Left ventricle myocardium superior (tissue), 1 donor: ENCODE measurements at regions not wholly inside any gene's neighbourhood (a gene's known extent, or its start where the extent isn't known, plus 50 kb on each side); places are given as distances from the start of the nearest gene placed in this dataset.
A peak's percentile ranks its signal among the peaks of the same experiment; 100 is the strongest.
"Not testable (repeated sequence)": the region's sequence is repeated elsewhere in the genome, so short reads cannot be mapped to it uniquely, and the experiment has no call there.

ENCODE experiments used
- ATAC-seq: fragments of 200-7000 bp; cut with Tn5 transposase; one replicate; pipeline ENCODE4 v1.9.1; 2020; ENCODE audit warnings: mild to moderate bottlenecking, moderate library complexity
- DNase-seq: peaks from one replicate; pipeline ENCODE4 v3.0.0-alpha.2; 2020
- intact Hi-C: fragments of 100-400 bp; cut with micrococcal nuclease; formaldehyde crosslinking; loops from one replicate; pipeline ENCODE4 v1.11.0; 2022
- donor health status: DM: no; HTN: yes; CAD: no; lungs with severe emphysema.

DNA sequence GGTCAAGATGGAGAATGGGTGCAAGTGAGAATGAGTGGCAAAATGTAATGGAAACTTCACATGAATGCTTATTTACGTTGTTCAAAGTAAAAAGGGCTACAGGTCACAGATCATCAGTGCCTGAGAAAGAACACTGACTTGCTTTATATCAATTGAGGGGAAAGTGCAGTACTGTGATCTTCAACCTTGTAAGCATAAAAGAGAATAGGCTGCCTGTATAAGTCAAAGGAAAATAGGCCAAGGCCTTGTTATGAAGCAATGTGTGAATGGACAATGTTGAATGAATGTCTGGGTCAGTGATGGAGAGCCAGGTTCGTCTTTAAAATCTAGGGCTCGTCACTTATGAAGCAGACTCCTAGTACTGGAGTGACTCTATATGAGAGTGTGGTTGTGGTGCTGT, 158.6 kb upstream of the NT5E start:
- DNase-seq (no peak), ATAC-seq (no peak)
- intact Hi-C loops = no loop called here

DNA sequence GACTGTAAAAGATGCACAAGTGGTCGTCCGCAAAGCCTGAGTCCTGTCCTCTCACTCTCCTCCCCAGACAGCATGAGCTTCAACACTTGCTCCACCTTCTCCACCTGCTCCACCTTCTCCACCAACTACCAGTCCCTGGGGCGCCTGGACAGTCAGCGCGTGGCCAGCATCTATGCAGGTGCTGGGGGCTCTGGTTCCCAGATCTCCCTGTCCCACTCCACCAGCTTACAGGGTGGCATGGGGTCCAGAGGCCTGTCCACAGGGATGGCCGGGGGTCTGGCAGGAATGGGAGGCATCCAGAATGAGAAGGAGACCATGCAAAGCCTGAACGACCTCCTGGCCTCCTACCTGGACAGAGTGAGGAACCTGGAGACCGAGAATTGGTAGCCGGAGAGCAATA, 162.2 kb upstream of the NT5E start:
- DNase-seq = no peak
- no peak for ATAC-seq
- intact Hi-C loops = no loop called here

DNA sequence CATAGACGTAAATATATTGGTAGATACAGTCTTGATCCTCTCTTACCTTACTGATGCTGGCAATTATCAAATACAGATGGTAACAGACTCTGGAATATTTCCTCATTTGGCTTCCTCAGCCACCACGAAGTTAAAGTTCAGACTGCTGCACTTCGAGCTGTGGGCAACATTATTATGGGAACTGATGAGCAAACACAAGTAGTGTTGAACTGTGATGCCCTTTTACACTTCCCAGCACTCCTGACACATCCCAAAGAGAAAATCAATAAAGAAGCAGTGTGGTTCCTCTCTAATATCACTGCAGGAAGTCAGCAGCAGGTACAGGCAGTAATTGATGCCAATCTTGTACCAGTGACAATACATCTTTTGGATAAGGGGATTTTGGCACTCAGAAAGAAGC, 162.7 kb upstream of the NT5E start:
- intact Hi-C loops = no loop called here
- ATAC-seq = no peak
- no peak for DNase-seq

DNA sequence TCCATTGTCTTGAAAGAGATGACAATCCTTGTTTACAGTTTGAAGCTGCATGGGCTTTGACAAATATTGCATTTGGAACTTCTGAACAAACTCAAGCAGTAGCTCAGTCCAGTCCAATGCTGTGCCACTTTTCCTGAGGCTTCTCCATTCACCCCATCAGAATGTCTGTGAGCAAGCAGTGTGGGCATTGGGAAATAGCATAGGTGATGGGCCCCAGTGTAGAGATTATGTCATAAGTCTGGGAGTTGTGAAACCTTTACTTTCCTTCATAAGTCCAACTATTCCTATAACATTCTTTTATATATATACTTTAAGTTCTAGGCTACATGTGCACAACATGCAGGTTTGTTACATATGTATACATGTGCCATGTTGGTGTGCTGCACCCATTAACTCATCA, 163.4 kb upstream of the NT5E start:
- intact Hi-C loops, DNase-seq, ATAC-seq: not testable (repeated sequence)

DNA sequence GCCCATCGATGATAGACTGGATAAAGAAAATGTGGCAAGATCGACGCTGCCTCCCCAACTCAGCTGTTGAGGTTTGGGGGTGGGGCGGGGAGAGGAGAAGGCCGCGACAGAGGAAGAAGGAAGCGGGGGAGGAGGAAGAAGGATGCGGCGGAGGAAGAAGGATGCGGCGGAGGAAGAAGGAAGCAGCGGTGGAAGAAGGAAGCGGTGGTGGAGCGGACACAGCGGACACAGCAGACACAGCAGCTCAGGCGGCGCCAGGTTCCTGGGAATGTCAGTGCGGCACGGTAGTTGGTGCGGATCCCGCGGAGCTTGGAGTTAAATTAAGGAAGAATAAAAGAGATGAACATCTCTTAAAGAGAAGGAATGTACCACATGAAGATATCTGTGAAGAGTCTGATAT, 163.9 kb upstream of the NT5E start:
- ATAC-seq (no peak), DNase-seq (no peak)
- intact Hi-C loops = no loop called here

DNA sequence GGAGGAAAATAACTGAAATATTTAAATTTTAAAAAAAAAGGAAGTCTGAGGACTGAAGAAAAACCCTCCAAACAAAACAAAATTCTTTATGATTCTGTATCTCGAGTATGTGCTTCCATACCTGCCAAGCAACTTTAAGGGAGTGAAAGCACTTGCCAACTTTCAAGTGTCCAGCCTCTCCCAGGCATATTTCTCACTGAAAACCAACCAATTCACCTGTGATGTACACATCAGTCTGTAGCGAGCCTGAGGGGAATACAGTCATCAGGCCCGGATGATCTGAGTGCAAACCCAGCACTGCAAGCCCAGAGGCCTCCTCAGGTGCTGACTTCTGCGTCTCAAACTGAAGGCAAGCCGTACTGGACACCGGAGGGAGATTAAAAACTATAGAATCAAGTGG, 164.8 kb upstream of the NT5E start:
- ATAC-seq (no peak), DNase-seq (no peak)
- intact Hi-C loops = no loop called here

DNA sequence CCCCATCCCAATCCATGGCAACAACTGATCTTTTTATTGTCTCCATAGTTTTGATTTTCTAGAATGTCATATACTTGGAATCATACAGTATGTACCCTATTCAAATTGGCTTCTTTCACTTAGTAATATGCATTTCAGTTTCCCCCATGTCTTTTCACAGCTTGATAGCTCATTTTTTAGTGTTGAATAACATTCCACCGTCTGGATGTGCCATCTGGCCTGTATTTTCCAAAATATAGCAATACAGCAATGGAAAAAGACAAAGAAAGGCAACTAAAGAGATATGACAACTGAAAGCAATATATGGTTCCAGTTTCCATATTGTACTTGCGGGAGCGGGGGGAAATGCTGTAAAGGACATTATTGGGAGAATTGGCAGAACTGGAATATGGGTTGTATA, 166.4 kb upstream of the NT5E start:
- no peak for ATAC-seq
- DNase-seq = no peak
- intact Hi-C loops = no loop called here

DNA sequence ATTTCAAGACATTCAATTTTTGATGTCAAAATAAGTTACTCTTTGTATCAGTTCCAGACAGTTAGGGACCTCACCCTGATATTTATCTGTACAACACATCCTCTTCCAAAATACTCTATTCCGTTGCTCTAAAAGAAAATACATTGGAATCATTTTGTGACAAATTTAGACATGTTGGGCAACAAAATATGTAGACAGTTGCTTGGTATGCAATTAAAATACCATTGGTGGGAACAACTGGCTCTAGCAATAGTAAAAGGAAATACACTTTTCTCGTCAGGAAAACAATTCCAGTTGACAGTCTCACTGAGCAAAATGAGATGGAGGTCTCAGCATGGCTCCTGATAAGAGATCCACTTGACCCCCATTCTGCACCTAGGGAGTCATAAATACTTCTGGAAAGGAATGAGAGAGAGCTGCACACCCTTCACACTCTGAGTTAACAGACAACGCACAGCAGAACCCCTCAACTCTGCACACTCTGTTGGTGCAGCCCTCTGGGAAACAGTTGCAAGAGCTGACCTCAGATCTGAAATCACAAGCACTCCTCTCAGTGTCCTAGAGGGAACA, 171.3 kb upstream of the NT5E start:
- intact Hi-C loops = no loop called here

DNA sequence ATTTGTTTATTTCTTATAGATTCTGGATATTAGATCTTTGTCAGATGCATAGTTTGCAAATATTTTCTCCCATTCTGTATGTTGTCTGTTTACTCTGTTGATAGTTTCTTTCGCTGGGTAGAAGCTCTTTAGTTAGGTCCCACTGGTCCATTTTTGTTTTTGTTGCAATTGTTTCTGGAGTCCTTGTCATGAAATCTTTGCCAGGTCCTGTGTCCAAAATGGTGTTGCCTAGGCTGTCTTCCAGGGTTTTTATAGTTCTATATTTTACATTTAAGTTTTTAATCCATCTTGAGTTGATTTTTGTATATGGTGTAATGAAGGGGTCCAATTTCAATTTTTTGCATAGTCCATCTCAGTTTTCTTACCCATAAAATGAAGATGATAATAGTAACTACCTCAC, 173.9 kb upstream of the NT5E start:
- DNase-seq, intact Hi-C loops, ATAC-seq: not testable (repeated sequence)

More for the DNA sequence above, 171.3 kb upstream of the NT5E start:
- no peak for DNase-seq
- no peak for ATAC-seq

DNA sequence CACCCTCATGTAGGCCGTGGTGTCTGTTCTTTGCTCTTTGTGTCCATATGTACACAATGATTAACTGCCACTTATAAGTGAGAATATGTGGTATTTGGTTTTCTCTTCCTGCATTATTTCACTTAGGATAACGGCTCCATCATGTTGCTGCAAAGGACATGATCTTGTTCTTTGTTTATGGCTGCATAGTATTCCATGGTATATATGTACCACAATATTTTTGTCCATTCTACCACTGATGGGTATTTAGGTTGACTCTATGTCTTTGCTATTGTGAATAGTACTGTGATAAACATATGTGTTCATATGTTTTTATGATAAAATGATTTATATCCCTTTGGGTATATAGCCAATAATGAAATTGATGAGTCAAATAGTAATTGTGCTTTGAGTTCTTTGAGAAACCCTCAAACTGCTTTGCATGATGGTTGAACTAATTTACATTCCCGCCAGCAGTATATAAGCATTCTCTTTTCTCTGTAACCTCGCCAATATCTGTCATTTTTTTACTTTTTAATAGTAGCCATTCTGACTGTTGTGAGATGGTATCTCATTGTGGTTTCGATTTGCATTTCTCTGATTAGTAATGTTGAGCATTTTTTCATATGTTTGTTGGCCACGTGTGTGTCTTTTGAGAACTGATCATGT, 174.4 kb upstream of the NT5E start:
- intact Hi-C loops = no loop called here
- no peak for ATAC-seq
- no peak for DNase-seq

DNA sequence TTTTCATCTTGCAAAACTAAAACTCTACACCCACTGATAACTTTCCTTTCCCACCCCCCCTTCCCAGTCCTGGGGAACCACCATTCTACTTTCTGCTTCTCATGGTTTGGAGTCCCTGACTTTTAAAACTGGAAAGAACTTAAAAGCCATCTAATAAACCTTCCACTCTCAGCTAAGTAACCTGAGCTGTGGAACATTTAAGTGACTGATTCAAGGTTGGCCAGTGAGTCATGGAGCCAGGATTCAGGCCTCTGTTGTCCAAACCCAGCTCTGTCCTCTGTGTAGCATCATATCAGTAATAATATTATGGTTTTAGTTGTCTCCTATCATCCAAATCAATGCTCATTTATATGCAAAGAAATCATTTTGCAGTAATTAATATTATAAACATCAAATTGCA, 176.0 kb upstream of the NT5E start:
- intact Hi-C loops = no loop called here

DNA sequence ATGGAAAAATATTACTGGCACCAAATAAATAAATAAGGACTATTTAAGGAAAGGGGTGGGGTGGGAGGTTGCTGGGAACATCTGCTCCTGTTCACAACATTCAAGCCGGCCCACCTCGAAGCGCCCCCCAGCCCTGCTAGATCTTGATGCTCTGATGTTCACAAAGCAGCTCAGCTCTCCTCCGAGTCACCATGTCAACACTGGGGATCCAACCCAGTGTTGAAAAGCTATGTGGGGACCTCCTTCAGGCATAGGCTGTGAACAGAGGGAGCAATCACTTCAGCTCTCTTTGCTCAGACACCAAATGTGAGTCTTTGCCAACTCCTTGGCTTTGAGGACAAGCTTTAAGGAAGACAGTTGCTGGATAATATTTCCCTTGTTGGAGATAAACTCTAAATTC, 176.8 kb upstream of the NT5E start:
- no peak for DNase-seq
- intact Hi-C loops = no loop called here
- ATAC-seq = no peak

More for the DNA sequence above, 176.0 kb upstream of the NT5E start:
- DNase-seq = no peak
- no peak for ATAC-seq

DNA sequence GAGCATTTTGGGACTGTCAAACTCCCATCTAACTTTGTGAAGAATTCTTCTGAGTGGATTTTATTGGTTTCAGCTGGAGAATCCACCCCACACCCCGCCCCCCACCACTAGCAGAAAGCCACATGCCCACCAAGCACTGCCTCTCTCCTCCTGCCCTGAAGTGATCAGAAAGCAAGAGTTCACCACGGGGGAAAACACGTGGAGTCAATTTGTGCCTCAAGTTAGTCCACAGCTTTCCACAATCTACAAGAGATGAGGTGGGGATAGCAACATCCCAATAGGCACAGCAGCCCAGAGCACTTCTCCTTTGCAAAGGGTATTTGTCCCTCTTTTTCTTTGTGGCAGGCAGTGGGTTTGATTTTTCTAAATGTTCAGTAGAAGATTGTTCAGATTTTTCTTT, 177.3 kb upstream of the NT5E start:
- intact Hi-C loops = no loop called here
- no peak for ATAC-seq
- no peak for DNase-seq

DNA sequence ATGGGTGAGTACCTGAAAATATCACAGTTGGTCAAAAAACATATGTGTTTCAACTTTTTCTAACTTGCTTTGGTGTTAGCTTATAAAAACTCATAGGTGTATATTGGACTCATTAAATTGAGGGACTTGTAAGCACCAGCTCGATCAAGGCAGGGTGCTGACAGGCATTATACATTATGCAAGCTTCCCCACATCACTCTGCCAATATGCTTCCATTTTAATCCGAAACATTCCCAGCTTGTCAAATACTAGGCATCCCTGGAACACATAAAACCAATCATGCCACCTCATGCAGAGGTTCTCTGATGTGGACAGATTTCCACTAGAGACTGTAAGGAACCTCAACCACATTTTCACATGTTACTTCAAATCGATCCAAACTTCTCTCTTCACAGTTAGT, 187.3 kb upstream of the NT5E start:
- intact Hi-C loops = no loop called here
- DNase-seq = no peak
- ATAC-seq = no peak

DNA sequence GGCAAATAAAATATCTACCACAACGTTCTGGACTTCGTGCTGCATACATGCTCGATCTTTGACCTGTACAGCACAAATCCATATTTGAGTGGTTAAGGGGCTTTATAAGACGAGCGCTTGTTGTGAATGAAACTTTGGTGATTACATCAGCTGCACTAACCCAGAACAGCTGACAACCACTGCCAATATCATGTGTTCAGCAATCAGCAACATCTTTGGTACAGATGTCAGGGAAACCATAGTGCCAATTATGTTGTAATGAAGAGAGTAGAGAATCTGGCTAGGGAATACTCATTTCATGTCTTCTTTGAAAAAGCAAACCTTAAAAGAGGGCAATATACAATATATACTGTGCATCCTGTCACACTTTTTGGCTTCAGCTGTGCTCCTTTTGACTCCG, 188.6 kb upstream of the NT5E start:
- ATAC-seq = peak; percentile 70
- DNase-seq = no peak
- intact Hi-C loops = no loop called here

DNA sequence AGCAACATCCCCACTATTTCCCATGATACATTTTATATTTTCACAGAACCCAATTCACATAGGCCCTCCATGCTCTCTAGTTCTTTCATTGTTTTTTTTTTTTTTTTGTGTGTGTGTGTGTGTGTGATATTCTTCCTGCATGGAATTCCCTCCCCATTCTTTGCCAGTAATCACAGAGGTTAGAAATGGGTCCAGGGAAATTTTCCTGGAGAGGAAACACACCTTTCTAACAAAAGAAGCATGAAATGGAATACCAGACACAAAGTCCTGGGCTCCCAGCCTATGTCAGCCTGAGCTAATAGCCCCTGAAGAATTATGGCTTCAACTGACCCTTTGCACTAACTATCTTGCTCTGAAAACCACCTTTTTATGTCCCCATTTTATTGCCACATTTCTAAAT, 194.2 kb upstream of the NT5E start:
- intact Hi-C loops = no loop called here
- no peak for ATAC-seq
- DNase-seq = no peak

DNA sequence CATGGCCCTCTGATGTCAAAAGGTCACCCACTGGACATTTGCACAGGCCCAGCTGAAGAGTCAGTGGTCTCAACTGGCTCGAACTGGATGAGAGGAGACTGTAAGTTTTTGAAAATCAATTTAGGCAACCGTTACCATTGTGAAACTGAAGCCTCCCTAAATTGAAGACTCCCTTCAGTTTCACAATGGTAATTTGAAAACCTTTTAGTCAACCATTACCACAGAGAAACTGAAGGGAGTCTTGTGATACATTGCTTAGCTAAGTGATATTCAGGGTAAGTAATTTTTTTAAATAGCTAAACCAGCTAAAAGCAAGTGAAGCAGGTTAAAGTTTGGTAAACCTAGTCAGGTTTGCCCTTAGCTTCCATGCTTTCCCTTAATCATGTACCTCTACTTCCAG, 197.3 kb upstream of the NT5E start:
- no peak for ATAC-seq
- no peak for DNase-seq

DNA sequence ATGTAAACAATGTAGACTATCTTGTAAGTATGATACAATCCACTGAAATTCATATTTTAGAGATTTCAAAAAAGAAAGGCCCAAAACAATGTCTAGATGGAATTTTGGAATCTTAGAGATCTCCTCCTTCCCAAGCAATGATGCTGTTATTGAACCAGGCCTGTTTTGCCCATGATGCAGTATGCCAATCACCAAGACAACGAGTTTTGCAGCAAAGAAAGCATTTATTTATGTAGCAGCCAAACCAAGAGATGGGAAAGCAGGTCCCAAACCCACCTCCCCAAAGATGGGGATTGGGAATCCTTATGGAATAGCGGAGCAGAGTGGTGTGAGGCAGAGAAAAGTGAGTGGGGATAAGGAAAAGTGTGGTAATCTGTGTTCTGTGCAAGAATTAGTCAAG, 197.8 kb upstream of the NT5E start:
- DNase-seq (no peak), ATAC-seq (no peak)
- intact Hi-C loops = no loop called here

More for the DNA sequence above, 197.3 kb upstream of the NT5E start:
- intact Hi-C loops = no loop called here

DNA sequence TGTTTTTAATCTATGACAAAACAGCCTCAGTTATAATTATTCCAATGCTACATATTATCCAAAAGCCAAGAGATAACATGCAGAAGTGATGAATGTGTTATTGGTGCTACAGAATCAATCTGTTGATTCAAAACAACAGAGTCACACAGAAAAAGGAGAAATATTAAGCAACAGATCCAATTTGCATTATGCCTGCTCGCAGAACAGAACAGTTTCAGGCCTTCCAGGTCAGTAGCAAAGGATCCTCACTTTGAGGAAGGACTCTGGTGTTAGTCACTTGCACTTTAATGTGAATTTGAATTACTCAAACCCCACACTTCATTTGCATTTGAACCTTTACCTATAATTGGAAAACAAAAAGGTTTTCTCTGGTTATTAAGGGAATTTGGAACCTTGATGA, 198.6 kb upstream of the NT5E start:
- intact Hi-C loops = no loop called here
- DNase-seq (no peak), ATAC-seq (peak; percentile 38)

DNA sequence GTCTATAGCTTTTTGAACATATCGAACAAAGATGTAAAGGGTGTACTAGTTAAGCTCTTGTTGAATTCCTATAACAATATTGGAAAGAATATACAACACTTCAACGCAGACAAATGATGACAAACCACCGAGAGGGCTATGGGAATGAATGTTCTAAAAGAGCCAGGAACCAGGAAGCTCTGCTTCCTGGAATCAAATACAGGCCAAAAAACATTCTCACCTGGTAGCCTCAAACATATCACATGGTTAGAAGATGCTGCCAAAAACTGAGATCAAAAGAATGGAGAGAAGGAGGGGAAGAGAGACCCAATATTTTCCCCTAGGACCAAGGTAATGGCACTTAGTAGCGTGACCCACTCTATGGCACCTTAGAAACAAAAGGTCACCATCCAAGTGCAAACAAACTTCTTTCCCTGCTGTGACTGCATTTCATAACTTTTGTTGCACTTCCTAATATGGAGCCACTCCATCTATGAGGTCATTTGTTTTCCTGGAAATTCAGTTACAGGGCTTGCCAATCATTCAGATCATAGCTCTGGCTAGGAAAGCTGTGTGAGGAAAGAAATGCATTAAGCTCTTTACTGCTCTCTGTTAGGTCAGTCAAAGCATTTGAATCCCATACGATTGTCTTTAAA, 199.2 kb upstream of the NT5E start:
- ATAC-seq (peak; percentile 88), DNase-seq (no peak)
- intact Hi-C loops = no loop called here

DNA sequence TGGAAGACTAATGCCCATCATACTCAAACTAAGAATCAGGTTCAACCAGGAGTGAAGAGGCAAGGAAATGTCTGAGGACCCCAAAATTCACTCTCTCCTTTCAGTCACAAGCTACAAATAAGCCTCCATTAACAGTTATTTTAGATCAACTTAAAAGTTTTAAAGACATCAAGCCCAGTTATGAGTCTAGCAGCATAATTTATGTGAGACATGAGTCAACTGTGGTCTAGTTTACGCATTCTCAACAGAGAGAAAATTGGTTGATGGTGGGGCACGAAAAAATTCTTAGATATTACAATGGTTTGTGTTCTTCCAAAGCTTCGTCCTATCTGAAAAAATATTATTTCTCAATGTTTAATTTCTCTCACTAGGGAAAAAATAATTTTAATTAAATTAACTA, 204.9 kb upstream of the NT5E start:
- no peak for ATAC-seq
- intact Hi-C loops = no loop called here
- no peak for DNase-seq
